DOHH2 (cell line): ENCODE measurements at regions not wholly inside any gene's neighbourhood (a gene's known extent, or its start where the extent isn't known, plus 50 kb on each side); places are given as distances from the start of the nearest gene placed in this dataset.

ENCODE experiments used
- H3F3A ChIP-seq: fragments of 200-600 bp; sonication (generic), shearing (Covaris generic); 2 replicates; pipeline ENCODE4 v1.6.0; 2016; ENCODE audit warnings: antibody characterized with exemption, mild to moderate bottlenecking; ENCODE audit not compliant: control insufficient read depth, insufficient read depth
- H3K27ac ChIP-seq: fragments of 200-600 bp; sonication (generic); 2 replicates; pipeline ENCODE4 v1.5.1; 2014; ENCODE audit warnings: low read depth, mild to moderate bottlenecking, low read length, moderate library complexity
- H3K27me3 ChIP-seq: fragments of 200-600 bp; sonication (generic); 2 replicates; pipeline ENCODE4 v1.6.1; 2014; ENCODE audit warnings: mild to moderate bottlenecking, low read length, mixed read lengths; ENCODE audit not compliant: control insufficient read depth
- H3K36me3 ChIP-seq: fragments of 200-600 bp; sonication (generic); 2 replicates; pipeline ENCODE4 v1.6.1; 2014; ENCODE audit warnings: mild to moderate bottlenecking, low read length, moderate library complexity, mixed read lengths; ENCODE audit not compliant: control insufficient read depth
- H3K4me1 ChIP-seq: fragments of 200-600 bp; sonication (generic); 2 replicates; pipeline ENCODE4 v1.6.1; 2014; ENCODE audit warnings: mild to moderate bottlenecking, low read length, mixed read lengths; ENCODE audit not compliant: control insufficient read depth
- H3K4me2 ChIP-seq: fragments of 200-600 bp; sonication (generic); 2 replicates; pipeline ENCODE4 v1.6.0; 2014; ENCODE audit warnings: mild to moderate bottlenecking, low read length, moderate library complexity
- H3K4me3 ChIP-seq: fragments of 200-600 bp; sonication (generic); 2 replicates; pipeline ENCODE4 v1.5.1; 2014; ENCODE audit warnings: mild to moderate bottlenecking, low read length, mixed read lengths
- H3K79me2 ChIP-seq: fragments of 200-600 bp; sonication (generic); 2 replicates; pipeline ENCODE4 v1.6.1; 2014; ENCODE audit warnings: mild to moderate bottlenecking, low read length, mixed read lengths; ENCODE audit not compliant: control insufficient read depth
- H3K9me2 ChIP-seq: fragments of 200-600 bp; sonication (generic); replicated peaks from 2 replicates; pipeline ENCODE4 v1.6.1; 2014; ENCODE audit warnings: mild to moderate bottlenecking, low read length, mixed read lengths; ENCODE audit not compliant: control insufficient read depth
- H3K9me3 ChIP-seq: fragments of 200-600 bp; sonication (generic); 2 replicates; pipeline ENCODE4 v1.6.1; 2014; ENCODE audit warnings: antibody characterized with exemption, low read length, mixed read lengths; ENCODE audit not compliant: control insufficient read depth, insufficient read depth
- H4K20me1 ChIP-seq: fragments of 200-600 bp; sonication (generic); 2 replicates; pipeline ENCODE4 v1.6.0; 2014; ENCODE audit warnings: low read depth, mild to moderate bottlenecking, antibody characterized with exemption, low read length, moderate library complexity; ENCODE audit not compliant: control insufficient read depth, insufficient read depth
- CTCF ChIP-seq: fragments of 200-600 bp; sonication (generic); IDR thresholded peaks from one replicate; pipeline ENCODE4 v1.5.1; 2014; ENCODE audit warnings: antibody characterized with exemption, mild to moderate bottlenecking, low read depth, low read length; ENCODE audit not compliant: poor library complexity, severe bottlenecking
- EZH2phosphoT487 ChIP-seq: fragments of 200-600 bp; sonication (generic); IDR thresholded peaks from 2 replicates; pipeline ENCODE4 v1.6.1; 2017; ENCODE audit warnings: borderline replicate concordance, mild to moderate bottlenecking, antibody characterized with exemption, low read length, moderate library complexity, mixed read lengths

GRCh38 chr22:45107671-45108070 is 56.1 kb upstream of the NUP50 start:
- no peak for TF ChIP-seq CTCF
- TF ChIP-seq EZH2phosphoT487: no peak
- no peak overlapping the region for H3K27ac ChIP-seq
- no peaks in the 10 kb centered on the region for H3K79me2 ChIP-seq
- no peak overlapping the region for H3K4me3 ChIP-seq
- no peaks in the 10 kb centered on the region for H3K9me2 ChIP-seq
- no peaks in the 10 kb centered on the region for H3F3A ChIP-seq
- no peaks in the 10 kb centered on the region for H3K36me3 ChIP-seq
- peaks cover 11% of the 10 kb centered on the region for H3K4me1 ChIP-seq
- H3K4me2 ChIP-seq: no peak overlapping the region
- no peaks in the 10 kb centered on the region for H3K27me3 ChIP-seq
- 0 out of 2 replicates have a peak, but pooled peaks cover 4% of the 10 kb centered on the region for H3K9me3 ChIP-seq
- no peaks in the 10 kb centered on the region for H4K20me1 ChIP-seq

GRCh38 chr22:45112136-45112879 is 51.4 kb upstream of the NUP50 start:
- no peaks in the 10 kb centered on the region for H4K20me1 ChIP-seq
- 0 out of 2 replicates have a peak, but pooled peaks cover 4% of the 10 kb centered on the region for H3K9me3 ChIP-seq
- H3K79me2 ChIP-seq: no peaks in the 10 kb centered on the region
- H3K36me3 ChIP-seq: no peaks in the 10 kb centered on the region
- no peaks in the 10 kb centered on the region for H3K4me1 ChIP-seq
- no peak for TF ChIP-seq EZH2phosphoT487
- TF ChIP-seq CTCF: no peak
- no peaks in the 10 kb centered on the region for H3K9me2 ChIP-seq
- H3K27ac ChIP-seq: no peak overlapping the region
- no peak overlapping the region for H3K4me3 ChIP-seq
- H3K27me3 ChIP-seq: no peaks in the 10 kb centered on the region
- H3K4me2 ChIP-seq: no peak overlapping the region
- H3F3A ChIP-seq: no peaks in the 10 kb centered on the region
